Cardiac muscle cell (in vitro differentiated cells and primary cell): ENCODE measurements at regions not wholly inside any gene's neighbourhood (a gene's known extent, or its start where the extent isn't known, plus 50 kb on each side); places are given as distances from the start of the nearest gene placed in this dataset.

Source experiments
- DNase-seq, 2 donors: peaks; one replicate each; pipeline versions ENCODE4 v3.0.0 to v3.0.0-alpha.2; 2010 to 2017; ENCODE audit warnings: low read depth in 1 of 2, low spot score in 1 of 2
- H3K27ac ChIP-seq: fragments of 200-600 bp; sonication (generic); 2 replicates; pipeline ENCODE4 v1.5.1; 2016
- H3K27me3 ChIP-seq: fragments of 200-600 bp; sonication (generic); 2 replicates; pipeline ENCODE4 v1.6.0; 2016; ENCODE audit warnings: control low read depth
- H3K36me3 ChIP-seq: fragments of 200-600 bp; sonication (generic); 2 replicates; pipeline ENCODE4 v1.5.1; 2016; ENCODE audit warnings: control low read depth
- H3K4me1 ChIP-seq: fragments of 200-600 bp; sonication (generic); 2 replicates; pipeline ENCODE4 v1.8.1; 2017; ENCODE audit warnings: low read depth, mild to moderate bottlenecking, mixed run types
- H3K4me3 ChIP-seq: fragments of 200-600 bp; sonication (generic); 2 replicates; pipeline ENCODE4 v1.5.1; 2016; ENCODE audit warnings: mild to moderate bottlenecking
- H3K9me3 ChIP-seq: fragments of 200-600 bp; sonication (generic); 2 replicates; pipeline ENCODE4 v1.5.1; 2017; ENCODE audit warnings: low read depth, mild to moderate bottlenecking, control low read depth
- TF ChIP-seq, protein P1 (sequence below): IDR thresholded peaks from 2 replicates; pipeline ENCODE4 v1.5.1; 2012; ENCODE audit warnings: low read depth, mild to moderate bottlenecking, low read length

- H3K9me3 ChIP-seq = no peaks in the 10 kb centered on the region
- no peak overlapping the region for H3K27ac ChIP-seq
- no peak for DNase-seq
- no peaks in the 10 kb centered on the region for H3K36me3 ChIP-seq
- H3K4me3 ChIP-seq = no peak overlapping the region
- TF ChIP-seq, protein P1, sequence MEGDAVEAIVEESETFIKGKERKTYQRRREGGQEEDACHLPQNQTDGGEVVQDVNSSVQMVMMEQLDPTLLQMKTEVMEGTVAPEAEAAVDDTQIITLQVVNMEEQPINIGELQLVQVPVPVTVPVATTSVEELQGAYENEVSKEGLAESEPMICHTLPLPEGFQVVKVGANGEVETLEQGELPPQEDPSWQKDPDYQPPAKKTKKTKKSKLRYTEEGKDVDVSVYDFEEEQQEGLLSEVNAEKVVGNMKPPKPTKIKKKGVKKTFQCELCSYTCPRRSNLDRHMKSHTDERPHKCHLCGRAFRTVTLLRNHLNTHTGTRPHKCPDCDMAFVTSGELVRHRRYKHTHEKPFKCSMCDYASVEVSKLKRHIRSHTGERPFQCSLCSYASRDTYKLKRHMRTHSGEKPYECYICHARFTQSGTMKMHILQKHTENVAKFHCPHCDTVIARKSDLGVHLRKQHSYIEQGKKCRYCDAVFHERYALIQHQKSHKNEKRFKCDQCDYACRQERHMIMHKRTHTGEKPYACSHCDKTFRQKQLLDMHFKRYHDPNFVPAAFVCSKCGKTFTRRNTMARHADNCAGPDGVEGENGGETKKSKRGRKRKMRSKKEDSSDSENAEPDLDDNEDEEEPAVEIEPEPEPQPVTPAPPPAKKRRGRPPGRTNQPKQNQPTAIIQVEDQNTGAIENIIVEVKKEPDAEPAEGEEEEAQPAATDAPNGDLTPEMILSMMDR = no peak
- no peaks in the 10 kb centered on the region for H3K27me3 ChIP-seq
- peaks cover 16% of the 10 kb centered on the region for H3K4me1 ChIP-seq
These were observed 114.0 kb downstream of the CARTPT start for GRCh38 chr5:71832812-71833715.

- no peak for DNase-seq
- Histone ChIP-seq H3K27ac (no peak overlapping the region), H3K36me3 (no peaks in the 10 kb centered on the region), H3K9me3 (no peaks in the 10 kb centered on the region), H3K4me1 (peaks cover 22% of the 10 kb centered on the region), H3K27me3 (no peaks in the 10 kb centered on the region), H3K4me3 (no peak overlapping the region)
- TF ChIP-seq, protein P1 = no peak
These were observed 115.5 kb downstream of the CARTPT start for GRCh38 chr5:71834601-71835000.

DNA sequence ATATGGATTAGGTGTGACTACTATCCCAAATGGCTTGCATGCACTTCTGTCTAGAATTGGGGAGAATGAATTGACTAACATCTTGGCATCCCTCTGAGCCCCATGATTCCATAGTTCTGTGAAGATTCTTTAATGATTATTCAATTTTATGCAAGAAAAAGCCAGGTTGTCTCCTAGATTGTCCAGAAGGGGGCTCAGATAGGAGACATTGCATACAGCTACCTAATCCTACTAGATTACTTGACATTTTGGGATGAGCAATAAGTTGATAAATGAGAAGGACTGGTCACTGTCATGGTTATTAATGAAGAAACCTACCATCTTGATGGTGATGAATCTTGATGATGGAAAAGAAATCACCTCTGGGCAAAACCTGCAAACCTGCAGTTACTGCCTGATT lies 117.0 kb downstream of the CARTPT start:
- Histone ChIP-seq H3K4me1 (peaks cover 8% of the 10 kb centered on the region), H3K27ac (no peak overlapping the region), H3K4me3 (no peak overlapping the region), H3K36me3 (no peaks in the 10 kb centered on the region), H3K9me3 (no peaks in the 10 kb centered on the region), H3K27me3 (no peaks in the 10 kb centered on the region)
- TF ChIP-seq, protein P1 = peak; percentile 35
- peak in 1 of 2 donors; percentile 11 for DNase-seq

DNA sequence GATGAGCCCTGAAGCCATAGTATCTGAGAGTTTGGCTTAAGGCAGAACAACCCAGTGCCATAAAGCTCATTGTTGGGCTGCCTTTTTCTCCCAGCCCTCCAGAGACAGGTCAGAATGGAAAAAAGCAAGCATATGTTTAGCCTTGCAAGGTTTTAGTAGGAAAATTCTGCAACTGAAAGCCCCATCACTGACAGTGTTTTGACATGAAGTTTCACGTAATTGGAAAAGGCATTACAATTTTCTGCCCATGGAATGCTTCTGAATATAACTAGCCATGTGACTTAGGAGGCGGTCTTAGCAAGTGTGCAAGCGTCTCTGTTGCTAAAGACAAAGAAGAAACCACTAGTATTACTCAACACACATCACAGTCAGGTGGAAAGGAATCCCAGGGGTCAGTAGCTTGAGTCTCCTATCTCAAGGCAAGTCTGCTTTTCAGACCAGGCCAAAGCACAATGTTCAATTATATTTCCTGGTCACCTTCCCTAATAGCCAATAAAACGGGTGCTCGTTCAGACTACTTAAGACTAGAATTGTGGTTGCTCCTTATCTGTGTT lies 117.6 kb downstream of the CARTPT start:
- DNase-seq = peak in 1 of 2 donors; percentile 78
- TF ChIP-seq, protein P1 = no peak
- Histone ChIP-seq H3K9me3 (no peaks in the 10 kb centered on the region), H3K36me3 (no peaks in the 10 kb centered on the region), H3K4me1 (peaks cover 8% of the 10 kb centered on the region), H3K27me3 (no peaks in the 10 kb centered on the region), H3K27ac (no peak overlapping the region), H3K4me3 (no peak overlapping the region)

DNA sequence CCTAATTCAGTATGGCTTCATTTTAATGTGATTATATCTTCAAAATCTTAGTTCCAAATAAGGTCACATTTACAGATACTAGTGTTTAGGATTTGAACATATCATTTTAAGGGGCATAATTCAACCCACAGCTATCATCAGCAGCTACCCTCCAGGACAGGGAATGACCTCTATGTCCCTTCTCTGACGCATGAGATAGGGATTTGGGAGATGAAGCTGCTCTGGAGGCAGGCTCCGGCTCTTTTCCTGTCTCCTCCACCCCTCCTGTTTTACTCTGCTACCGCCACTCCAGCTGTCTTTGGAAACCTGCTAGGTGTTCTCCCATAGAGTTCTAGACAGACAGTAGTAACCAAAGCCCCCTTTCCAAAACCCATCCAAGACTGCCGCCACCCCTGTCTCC lies 119.2 kb downstream of the CARTPT start:
- Histone ChIP-seq H3K27ac (no peak overlapping the region), H3K27me3 (no peaks in the 10 kb centered on the region), H3K36me3 (no peaks in the 10 kb centered on the region), H3K4me3 (no peak overlapping the region), H3K9me3 (no peaks in the 10 kb centered on the region), H3K4me1 (peaks cover 8% of the 10 kb centered on the region)
- DNase-seq = no peak
- TF ChIP-seq, protein P1 = no peak
